Activated CD8-positive, alpha-beta T cell treated with anti-CD3 and anti-CD28 coated beads, Interleukin-2, amount 10 ng/mL, durations not matched to agents 7 days and 5 days (primary cell): ENCODE measurements at regions not wholly inside any gene's neighbourhood (a gene's known extent, or its start where the extent isn't known, plus 50 kb on each side); places are given as distances from the start of the nearest gene placed in this dataset.

ENCODE experiments used
- ATAC-seq: fragments of 150-1000 bp; cut with Tn5 transposase; one replicate; pipeline ENCODE4 v1.10.0; 2021; ENCODE audit warnings: moderate library complexity
- CTCF ChIA-PET: fragments of 350-600 bp; sonication (Branson Sonifier 250); formaldehyde crosslinking; loops from one replicate; lab custom pipeline; 2021; ENCODE audit warnings: antibody characterized with exemption; lab: Charles Lee
- POLR2A ChIA-PET: fragments of 350-600 bp; sonication (Branson Sonifier 250); formaldehyde crosslinking; loops from one replicate; lab custom pipeline; 2021; ENCODE audit warnings: antibody characterized with exemption; lab: Charles Lee
- DNase-seq: peaks from one replicate; pipeline ENCODE4 v3.0.0-alpha.2; 2020
- H3K27ac Mint-ChIP-seq: one replicate; pipeline ENCODE4 v1.8.0; 2021; ENCODE audit warnings: mild to moderate bottlenecking, mixed read lengths
- H3K27me3 Mint-ChIP-seq: one replicate; pipeline ENCODE4 v1.8.0; 2021; ENCODE audit warnings: low read depth, mixed read lengths
- H3K36me3 Mint-ChIP-seq: one replicate; pipeline ENCODE4 v1.8.0; 2021; ENCODE audit warnings: low read depth, mixed read lengths
- H3K4me1 Mint-ChIP-seq: one replicate; pipeline ENCODE4 v1.8.0; 2021; ENCODE audit warnings: low read depth, mixed read lengths
- H3K4me3 Mint-ChIP-seq: one replicate; pipeline ENCODE4 v1.8.0; 2021; ENCODE audit warnings: mild to moderate bottlenecking, mixed read lengths
- H3K9me3 Mint-ChIP-seq: one replicate; pipeline ENCODE4 v1.8.0; 2022; ENCODE audit warnings: mixed read lengths; ENCODE audit not compliant: insufficient read depth

DNA sequence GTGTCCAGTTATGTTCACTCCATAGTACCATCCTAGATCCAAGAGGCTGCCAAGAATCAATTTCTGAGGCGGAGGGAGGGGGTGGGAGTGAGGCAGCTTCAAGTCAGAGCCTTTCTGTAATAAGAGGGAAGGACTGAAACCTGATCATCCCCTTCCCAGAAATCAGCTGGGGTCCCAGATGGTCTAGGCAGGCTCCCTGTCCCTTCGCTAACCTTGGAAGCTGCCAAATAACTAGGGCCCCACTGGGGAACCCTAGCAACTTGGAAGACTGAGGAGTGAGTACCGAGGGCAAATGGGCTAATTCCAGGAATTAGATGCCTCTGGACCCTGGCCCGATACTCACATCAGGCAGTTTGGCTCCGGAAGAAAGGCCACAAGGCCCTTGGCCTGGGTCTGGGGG is 113.3 kb downstream of the NAV1 start:
- POLR2A ChIA-PET: no interaction called here

DNA sequence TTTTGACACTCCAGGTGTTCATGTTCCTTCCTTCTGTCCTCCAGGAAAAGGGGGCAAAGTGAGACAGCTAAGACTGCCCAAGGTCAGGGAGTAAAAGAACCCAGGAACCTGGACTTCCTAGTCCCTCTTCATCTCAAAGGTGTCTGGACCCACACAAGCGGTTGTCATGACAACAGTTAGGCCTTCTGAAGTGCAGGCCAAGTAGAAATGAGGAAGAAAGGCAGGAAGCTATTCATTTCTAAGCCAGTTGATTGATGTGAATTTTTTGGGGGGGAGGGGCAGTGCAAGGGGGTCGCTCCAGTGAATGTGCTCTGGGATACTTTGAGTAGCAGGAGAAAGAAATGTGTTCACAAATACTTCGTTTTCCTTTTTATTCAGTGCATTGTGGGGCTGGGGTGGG is 114.3 kb downstream of the NAV1 start:
- no peaks in the 10 kb centered on the region for H3K4me1 Mint-ChIP-seq
- no peak overlapping the region for H3K4me3 Mint-ChIP-seq
- no peak for DNase-seq
- no peaks in the 10 kb centered on the region for H3K9me3 Mint-ChIP-seq
- CTCF ChIA-PET: interaction anchor here (0.6 kb wide), 1 partner anchor 57 kb away, joined by 3 read pairs; no protein-coding TSS in a partner anchor
- no peaks in the 10 kb centered on the region for H3K36me3 Mint-ChIP-seq
- no peak overlapping the region for H3K27ac Mint-ChIP-seq
- no peak for ATAC-seq
- H3K27me3 Mint-ChIP-seq: peaks cover 24% of the 10 kb centered on the region
- POLR2A ChIA-PET: no interaction called here

More for the DNA sequence above, 113.3 kb downstream of the NAV1 start:
- DNase-seq (no peak), ATAC-seq (no peak)
- H3K27me3 Mint-ChIP-seq: peaks cover 30% of the 10 kb centered on the region
- H3K36me3 Mint-ChIP-seq: no peaks in the 10 kb centered on the region
- no peak overlapping the region for H3K27ac Mint-ChIP-seq
- no peak overlapping the region for H3K4me3 Mint-ChIP-seq
- no peaks in the 10 kb centered on the region for H3K4me1 Mint-ChIP-seq
- H3K9me3 Mint-ChIP-seq: no peaks in the 10 kb centered on the region
- CTCF ChIA-PET: no interaction called here

DNA sequence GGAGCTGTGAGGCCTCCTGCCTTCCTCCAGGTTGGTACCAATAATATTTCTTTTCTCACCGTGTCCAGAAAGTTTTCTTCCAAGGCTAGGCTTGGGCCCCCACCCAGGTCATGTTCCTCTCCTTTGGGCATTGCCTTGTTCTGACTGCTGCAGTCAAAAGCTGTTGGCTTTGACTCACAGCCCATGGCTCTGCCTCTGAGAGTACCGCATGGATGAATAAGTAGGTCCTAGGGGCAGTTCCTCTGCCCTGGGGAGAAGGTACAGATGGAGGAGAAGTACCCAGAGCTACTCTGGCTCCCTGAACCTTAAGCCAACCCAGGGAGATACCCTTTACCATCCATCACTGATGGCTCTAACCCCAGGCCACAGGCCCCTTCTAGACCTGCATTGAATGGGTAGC is 115.0 kb downstream of the NAV1 start:
- ATAC-seq (no peak), DNase-seq (no peak)
- POLR2A ChIA-PET: no interaction called here
- H3K4me1 Mint-ChIP-seq: no peaks in the 10 kb centered on the region
- H3K4me3 Mint-ChIP-seq: no peak overlapping the region
- no peaks in the 10 kb centered on the region for H3K36me3 Mint-ChIP-seq
- CTCF ChIA-PET: no interaction called here
- H3K27me3 Mint-ChIP-seq: peaks cover 25% of the 10 kb centered on the region
- H3K27ac Mint-ChIP-seq: no peak overlapping the region
- no peaks in the 10 kb centered on the region for H3K9me3 Mint-ChIP-seq

DNA sequence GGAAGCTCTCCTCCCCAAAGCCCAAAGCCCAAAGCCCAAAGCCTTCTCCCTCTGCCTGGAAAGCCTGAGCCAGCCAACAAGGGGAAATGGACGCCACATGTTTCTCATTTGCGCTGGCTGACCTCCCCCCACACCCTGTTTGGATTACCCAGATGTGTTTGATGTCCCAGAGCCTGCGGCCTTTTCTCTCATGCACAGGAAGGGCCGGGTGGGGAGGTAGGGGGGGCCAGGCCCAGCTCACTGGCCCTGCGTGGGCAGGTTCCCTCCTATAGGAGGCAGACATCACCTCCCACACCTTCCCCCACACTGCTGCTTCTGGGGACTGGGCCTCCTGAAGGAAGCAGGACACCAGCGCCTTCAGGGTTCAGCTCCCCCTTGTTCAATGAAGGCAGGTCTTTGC is 116.3 kb downstream of the NAV1 start:
- no peak for ATAC-seq
- no peak overlapping the region for H3K27ac Mint-ChIP-seq
- POLR2A ChIA-PET: no interaction called here

DNA sequence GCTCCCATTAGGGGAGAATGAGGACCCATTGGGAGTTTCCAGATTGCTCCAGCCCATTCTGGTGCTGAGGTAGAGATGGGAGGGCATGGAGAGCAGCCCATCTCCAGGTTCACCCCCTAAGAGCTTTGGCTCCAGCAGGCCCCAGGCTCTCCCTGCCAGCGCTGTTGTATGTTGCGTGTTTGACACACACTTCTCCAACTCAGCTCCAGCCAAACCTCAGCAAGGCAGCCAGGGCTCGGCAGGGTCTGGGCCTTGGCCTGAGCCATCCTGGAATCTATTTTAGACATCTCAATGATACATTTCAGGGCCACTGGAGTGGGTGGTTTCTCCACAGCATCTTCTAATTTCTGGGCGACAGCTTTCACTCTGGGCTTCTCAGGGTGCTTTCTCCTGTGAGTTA is 117.0 kb downstream of the NAV1 start:
- CTCF ChIA-PET: no interaction called here
- ATAC-seq: no peak

More for the DNA sequence above, 116.3 kb downstream of the NAV1 start:
- no peaks in the 10 kb centered on the region for H3K4me1 Mint-ChIP-seq
- CTCF ChIA-PET: no interaction called here
- no peak overlapping the region for H3K4me3 Mint-ChIP-seq
- H3K27me3 Mint-ChIP-seq: peaks cover 18% of the 10 kb centered on the region
- no peak for DNase-seq
- no peaks in the 10 kb centered on the region for H3K9me3 Mint-ChIP-seq
- no peaks in the 10 kb centered on the region for H3K36me3 Mint-ChIP-seq

DNA sequence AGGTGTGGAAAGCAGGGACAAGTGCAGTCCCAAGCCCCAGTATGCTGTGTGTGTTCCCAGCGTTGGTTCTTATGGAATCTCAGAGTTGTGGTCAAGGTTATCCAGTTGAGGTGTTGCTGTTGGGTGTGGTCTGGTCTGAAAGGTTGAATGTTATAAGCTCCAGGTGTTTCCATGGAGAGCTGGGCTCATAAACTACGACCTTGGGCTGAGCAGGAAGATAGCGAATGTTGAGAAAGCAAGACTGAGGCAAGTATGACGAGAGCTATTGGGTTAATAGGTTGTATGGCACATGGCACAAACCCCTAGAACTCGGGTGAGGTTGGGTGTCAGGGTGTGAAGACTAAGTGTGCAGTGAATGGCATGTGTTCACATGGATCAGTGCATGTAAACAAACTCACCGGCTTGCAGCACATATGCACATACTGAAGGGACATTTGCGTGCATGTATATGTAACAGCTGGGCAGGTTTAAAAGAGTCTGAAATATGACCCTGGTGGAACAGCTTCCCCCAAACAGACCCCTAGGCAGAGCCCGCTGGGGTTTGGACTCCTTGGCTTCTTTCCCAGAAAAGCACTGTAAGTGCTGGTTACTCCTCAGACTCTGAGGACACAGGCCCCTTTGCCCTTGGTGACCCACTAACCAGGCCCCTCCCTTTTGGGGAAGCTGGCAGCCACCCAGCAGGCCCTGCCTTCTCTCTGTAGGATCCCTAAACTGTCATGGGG is 117.5 kb downstream of the NAV1 start:
- CTCF ChIA-PET: interaction anchor here (0.5 kb wide), 1 partner anchor 56 kb away, joined by 3 read pairs; no protein-coding TSS in a partner anchor
- ATAC-seq: no peak
- Mint-ChIP-seq H3K4me1 (no peaks in the 10 kb centered on the region), H3K27ac (no peak overlapping the region), H3K27me3 (peaks cover 12% of the 10 kb centered on the region), H3K4me3 (no peak overlapping the region), H3K9me3 (no peaks in the 10 kb centered on the region), H3K36me3 (no peaks in the 10 kb centered on the region)
- POLR2A ChIA-PET: no interaction called here
- no peak for DNase-seq

More for the DNA sequence above, 117.0 kb downstream of the NAV1 start:
- Mint-ChIP-seq H3K9me3 (no peaks in the 10 kb centered on the region), H3K27me3 (peaks cover 14% of the 10 kb centered on the region), H3K36me3 (no peaks in the 10 kb centered on the region), H3K27ac (no peak overlapping the region), H3K4me1 (no peaks in the 10 kb centered on the region), H3K4me3 (no peak overlapping the region)
- POLR2A ChIA-PET: no interaction called here
- no peak for DNase-seq

DNA sequence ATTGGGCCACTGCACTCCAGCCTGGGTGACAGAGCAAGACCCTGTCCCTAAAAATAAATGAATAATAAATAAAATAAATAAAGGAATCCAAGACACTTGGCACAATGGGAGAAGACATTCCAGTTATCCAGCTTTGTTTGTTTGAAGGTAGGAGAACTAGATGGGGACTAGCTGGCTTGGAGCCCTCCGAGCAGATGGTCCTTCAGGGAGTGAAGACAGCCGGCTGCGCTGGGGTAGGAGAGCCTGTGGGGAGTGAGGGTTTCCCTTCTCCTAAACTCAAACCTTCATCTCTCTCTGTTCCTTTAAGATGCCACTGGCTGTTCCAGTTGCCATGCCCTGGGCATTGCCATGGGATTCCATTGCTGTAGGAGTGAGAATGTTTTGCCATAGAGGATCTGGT is 120.6 kb downstream of the NAV1 start:
- ChIA-PET POLR2A (no interaction called here), CTCF (no interaction called here)
- Mint-ChIP-seq H3K36me3 (no peaks in the 10 kb centered on the region), H3K4me1 (no peaks in the 10 kb centered on the region), H3K4me3 (no peak overlapping the region), H3K27ac (no peak overlapping the region), H3K27me3 (peaks cover 7% of the 10 kb centered on the region), H3K9me3 (no peaks in the 10 kb centered on the region)
- DNase-seq (no peak), ATAC-seq (no peak)

DNA sequence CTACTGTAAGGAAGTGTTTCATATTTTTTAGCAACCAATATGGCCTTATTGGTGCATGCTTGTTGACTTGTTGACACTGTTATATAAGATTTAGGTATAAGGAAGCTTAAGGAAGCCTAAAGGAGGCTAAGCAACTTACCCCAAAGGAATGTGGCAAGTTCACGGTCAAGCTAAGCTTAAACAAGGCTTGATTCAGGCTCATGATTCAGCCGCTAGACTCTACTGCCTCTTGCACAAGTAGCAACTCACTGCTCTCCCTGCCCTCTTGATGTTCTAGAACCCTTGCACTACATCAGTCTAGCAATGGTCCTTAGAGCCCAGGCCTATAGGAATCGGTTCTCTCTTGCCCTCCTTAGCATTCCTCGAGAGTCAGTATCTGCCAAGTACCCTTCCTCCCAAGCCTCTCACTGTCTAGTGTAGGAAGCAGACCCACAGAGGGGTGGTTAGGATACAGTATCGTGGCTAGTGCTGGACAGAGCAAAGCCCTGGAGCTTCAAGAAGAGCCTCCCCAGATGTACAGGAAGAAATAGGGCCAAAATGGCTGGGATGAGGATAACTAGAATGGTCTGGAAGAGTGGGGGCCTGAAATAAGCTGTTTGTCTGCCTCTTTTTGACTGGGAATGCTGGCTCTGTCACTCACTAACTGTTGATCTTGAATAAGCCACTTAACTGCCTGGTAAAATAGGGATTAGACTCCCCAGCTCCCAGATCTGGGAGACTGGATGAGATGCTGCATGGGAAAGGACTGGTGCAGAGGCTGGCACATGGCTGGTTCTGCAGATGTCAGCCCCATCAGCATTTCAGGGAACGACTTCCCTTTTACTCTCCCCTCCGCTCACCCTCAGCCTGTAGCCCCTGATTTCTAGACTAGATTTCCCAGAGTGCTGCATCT is 122.2 kb downstream of the NAV1 start:
- ChIA-PET CTCF (no interaction called here), POLR2A (no interaction called here)
- Mint-ChIP-seq H3K4me3 (no peak overlapping the region), H3K27ac (no peak overlapping the region), H3K4me1 (no peaks in the 10 kb centered on the region), H3K9me3 (no peaks in the 10 kb centered on the region), H3K27me3 (peaks cover 7% of the 10 kb centered on the region), H3K36me3 (no peaks in the 10 kb centered on the region)
- no peak for ATAC-seq
- no peak for DNase-seq

DNA sequence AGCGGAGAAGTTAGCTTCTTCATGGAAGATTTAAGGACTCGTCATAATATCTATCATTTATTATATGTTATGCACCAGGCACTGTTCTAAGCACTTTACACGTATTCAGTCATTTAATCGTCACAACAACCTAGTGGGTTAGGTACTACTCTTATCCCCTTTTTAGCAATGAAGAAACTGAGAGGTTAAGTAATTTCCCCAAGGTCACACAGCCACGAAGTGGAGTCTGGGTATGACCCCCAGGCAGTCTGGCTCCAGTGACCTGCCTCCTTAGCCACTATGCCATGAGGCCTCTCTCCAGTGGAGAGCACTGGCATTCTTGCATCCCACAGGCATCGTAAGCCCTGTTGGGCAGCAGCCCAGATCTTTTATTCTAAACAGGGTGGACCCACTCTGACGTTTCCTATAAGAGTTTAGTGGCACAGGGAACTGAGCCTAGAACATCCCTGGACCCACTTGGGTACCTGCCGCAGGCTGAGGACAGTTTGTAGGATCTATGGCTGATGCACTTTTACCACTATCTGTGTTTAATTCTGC is 123.0 kb downstream of the NAV1 start:
- H3K4me1 Mint-ChIP-seq: no peaks in the 10 kb centered on the region
- POLR2A ChIA-PET: no interaction called here

DNA sequence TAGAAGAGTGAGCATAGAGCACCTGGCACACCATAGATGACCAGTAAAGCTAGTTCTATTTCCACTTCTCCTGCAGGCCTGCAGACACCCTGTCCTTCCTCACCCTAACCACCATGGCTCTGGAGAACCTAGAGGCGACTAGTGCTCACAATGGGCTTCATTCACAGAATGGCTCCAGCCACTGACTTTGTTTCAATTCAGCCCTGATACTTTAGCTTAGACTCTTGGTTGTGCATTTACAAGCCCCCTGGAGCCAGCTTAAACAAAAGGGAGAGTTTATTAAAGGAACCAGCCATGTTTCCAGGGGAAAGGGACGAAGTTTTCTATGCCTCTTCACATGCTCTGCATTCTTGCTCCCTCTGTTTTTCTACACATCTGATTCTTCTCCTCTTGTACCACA is 123.7 kb downstream of the NAV1 start:
- H3K4me1 Mint-ChIP-seq: no peaks in the 10 kb centered on the region

More for the DNA sequence above, 123.0 kb downstream of the NAV1 start:
- no peak for DNase-seq
- Mint-ChIP-seq H3K27me3 (peaks cover 4% of the 10 kb centered on the region), H3K9me3 (no peaks in the 10 kb centered on the region), H3K27ac (no peak overlapping the region), H3K4me3 (no peak overlapping the region), H3K36me3 (no peaks in the 10 kb centered on the region)
- CTCF ChIA-PET: no interaction called here
- no peak for ATAC-seq

DNA sequence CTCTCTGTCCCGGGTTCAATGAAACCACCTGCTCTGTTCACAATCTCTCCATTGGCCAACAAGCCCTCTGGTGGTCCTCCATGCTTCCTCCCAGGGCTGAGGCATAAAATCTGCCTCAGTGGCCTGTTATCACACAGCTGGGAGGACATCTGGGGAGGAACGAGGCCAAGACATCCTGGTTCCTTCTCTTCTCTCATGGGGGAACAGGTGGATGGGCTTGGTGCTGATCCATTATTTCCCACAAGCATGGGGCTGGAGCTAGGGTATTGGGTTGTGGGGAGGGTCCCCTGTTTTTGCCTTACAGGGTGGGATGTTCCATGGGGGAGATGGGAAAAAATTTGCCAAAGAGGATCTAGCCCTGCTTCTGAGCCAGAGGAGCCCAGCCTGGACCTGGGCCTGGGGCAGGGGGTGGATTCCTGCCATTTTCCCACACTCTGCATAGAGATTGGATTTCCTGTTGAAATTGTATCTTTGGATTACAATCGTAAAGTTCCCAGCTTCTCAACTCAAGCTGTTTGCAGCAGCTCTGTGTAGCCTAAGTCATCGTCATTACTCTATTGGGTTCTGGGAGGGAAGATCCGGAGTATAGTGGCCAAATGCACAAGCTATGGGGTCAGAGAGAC is 124.7 kb downstream of the NAV1 start:
- ATAC-seq (no peak), DNase-seq (no peak)
- Mint-ChIP-seq H3K4me3 (no peak overlapping the region), H3K9me3 (no peaks in the 10 kb centered on the region), H3K4me1 (no peaks in the 10 kb centered on the region), H3K27me3 (no peaks in the 10 kb centered on the region), H3K36me3 (no peaks in the 10 kb centered on the region), H3K27ac (no peak overlapping the region)
- ChIA-PET POLR2A (no interaction called here), CTCF (no interaction called here)

More for the DNA sequence above, 123.7 kb downstream of the NAV1 start:
- Mint-ChIP-seq H3K4me3 (no peak overlapping the region), H3K27ac (no peak overlapping the region), H3K36me3 (no peaks in the 10 kb centered on the region), H3K27me3 (peaks cover 2% of the 10 kb centered on the region), H3K9me3 (no peaks in the 10 kb centered on the region)
- ChIA-PET POLR2A (no interaction called here), CTCF (no interaction called here)
- DNase-seq (no peak), ATAC-seq (no peak)
